KMS-11 (cell line): ENCODE measurements at regions not wholly inside any gene's neighbourhood (a gene's known extent, or its start where the extent isn't known, plus 50 kb on each side); places are given as distances from the start of the nearest gene placed in this dataset.

ENCODE experiments used
- H2AFZ ChIP-seq: fragments of 200-600 bp; sonication (generic); 2 replicates; pipeline ENCODE4 v1.6.1; 2016; ENCODE audit warnings: antibody characterized with exemption, mixed run types, low read depth
- H3K27ac ChIP-seq: fragments of 200-600 bp; sonication (generic); 2 replicates; pipeline ENCODE4 v1.6.1; 2016; ENCODE audit warnings: mild to moderate bottlenecking, mixed run types
- H3K27me3 ChIP-seq: fragments of 200-600 bp; sonication (generic); 2 replicates; pipeline ENCODE4 v1.6.1; 2017; ENCODE audit warnings: mild to moderate bottlenecking, low read depth, mixed run types, moderate library complexity; ENCODE audit not compliant: insufficient read depth
- H3K36me3 ChIP-seq: fragments of 200-600 bp; sonication (generic); 2 replicates; pipeline ENCODE4 v1.6.1; 2017; ENCODE audit warnings: mild to moderate bottlenecking, mixed run types; ENCODE audit not compliant: insufficient read depth
- H3K4me1 ChIP-seq: fragments of 200-600 bp; sonication (generic); 2 replicates; pipeline ENCODE4 v1.6.1; 2016; ENCODE audit warnings: mild to moderate bottlenecking, low read depth, mixed run types; ENCODE audit not compliant: poor library complexity, severe bottlenecking
- H3K4me2 ChIP-seq: fragments of 200-600 bp; sonication (generic); 2 replicates; pipeline ENCODE4 v1.7.0; 2016; ENCODE audit warnings: mild to moderate bottlenecking, mixed run types
- H3K4me3 ChIP-seq: fragments of 200-600 bp; sonication (generic); IDR thresholded peaks from 2 replicates; pipeline ENCODE4 v1.6.1; 2017; ENCODE audit warnings: low read depth, low read length, mixed read lengths; ENCODE audit not compliant: insufficient read depth
- H3K79me2 ChIP-seq: fragments of 200-600 bp; sonication (generic); 2 replicates; pipeline ENCODE4 v1.6.1; 2016; ENCODE audit warnings: low read depth, mixed run types; ENCODE audit not compliant: insufficient read depth
- H3K9ac ChIP-seq: fragments of 200-600 bp; sonication (generic); 2 replicates; pipeline ENCODE4 v1.6.1; 2016; ENCODE audit warnings: mild to moderate bottlenecking, mixed run types
- H4K20me1 ChIP-seq: fragments of 200-600 bp; sonication (generic); 2 replicates; pipeline ENCODE4 v1.6.1; 2016; ENCODE audit warnings: mild to moderate bottlenecking, mixed run types; ENCODE audit not compliant: insufficient read depth
- TF ChIP-seq, protein P1 (sequence below): fragments of 200-600 bp; sonication (generic); conservative IDR thresholded peaks from 2 replicates; pipeline ENCODE4 v1.6.1; 2017; ENCODE audit warnings: low read depth, mild to moderate bottlenecking, antibody characterized with exemption, low read length, moderate library complexity, mixed read lengths

DNA sequence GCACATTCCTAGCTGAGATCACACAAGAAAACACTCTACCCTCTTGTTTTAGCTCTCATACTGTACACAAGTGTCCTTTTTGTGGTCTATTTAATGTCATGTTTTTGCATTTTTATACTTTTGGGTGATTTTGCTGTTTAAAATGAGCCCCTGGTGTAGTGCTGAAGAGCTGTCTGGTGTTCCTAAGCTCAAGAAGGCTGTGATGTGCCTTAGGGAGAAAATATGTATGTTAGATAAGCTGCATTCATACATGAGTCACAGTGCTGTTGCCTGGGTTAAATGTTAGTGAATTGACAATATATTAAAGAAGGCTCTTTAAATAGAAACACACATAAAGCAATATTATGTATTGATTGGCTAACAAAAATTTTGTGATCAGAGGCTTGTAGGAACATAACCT is 387.4 kb upstream of the C2CD4B start:
- Histone ChIP-seq H3K9ac (no peak overlapping the region), H3K27ac (no peak overlapping the region), H3K79me2 (no peaks in the 10 kb centered on the region), H3K36me3 (no peaks in the 10 kb centered on the region), H2AFZ (no peak overlapping the region), H3K4me2 (no peak overlapping the region), H3K4me3 (no peak overlapping the region), H4K20me1 (no peaks in the 10 kb centered on the region), H3K27me3 (no peaks in the 10 kb centered on the region), H3K4me1 (no peaks in the 10 kb centered on the region)
- TF ChIP-seq, protein P1, sequence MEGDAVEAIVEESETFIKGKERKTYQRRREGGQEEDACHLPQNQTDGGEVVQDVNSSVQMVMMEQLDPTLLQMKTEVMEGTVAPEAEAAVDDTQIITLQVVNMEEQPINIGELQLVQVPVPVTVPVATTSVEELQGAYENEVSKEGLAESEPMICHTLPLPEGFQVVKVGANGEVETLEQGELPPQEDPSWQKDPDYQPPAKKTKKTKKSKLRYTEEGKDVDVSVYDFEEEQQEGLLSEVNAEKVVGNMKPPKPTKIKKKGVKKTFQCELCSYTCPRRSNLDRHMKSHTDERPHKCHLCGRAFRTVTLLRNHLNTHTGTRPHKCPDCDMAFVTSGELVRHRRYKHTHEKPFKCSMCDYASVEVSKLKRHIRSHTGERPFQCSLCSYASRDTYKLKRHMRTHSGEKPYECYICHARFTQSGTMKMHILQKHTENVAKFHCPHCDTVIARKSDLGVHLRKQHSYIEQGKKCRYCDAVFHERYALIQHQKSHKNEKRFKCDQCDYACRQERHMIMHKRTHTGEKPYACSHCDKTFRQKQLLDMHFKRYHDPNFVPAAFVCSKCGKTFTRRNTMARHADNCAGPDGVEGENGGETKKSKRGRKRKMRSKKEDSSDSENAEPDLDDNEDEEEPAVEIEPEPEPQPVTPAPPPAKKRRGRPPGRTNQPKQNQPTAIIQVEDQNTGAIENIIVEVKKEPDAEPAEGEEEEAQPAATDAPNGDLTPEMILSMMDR, result no peak

DNA sequence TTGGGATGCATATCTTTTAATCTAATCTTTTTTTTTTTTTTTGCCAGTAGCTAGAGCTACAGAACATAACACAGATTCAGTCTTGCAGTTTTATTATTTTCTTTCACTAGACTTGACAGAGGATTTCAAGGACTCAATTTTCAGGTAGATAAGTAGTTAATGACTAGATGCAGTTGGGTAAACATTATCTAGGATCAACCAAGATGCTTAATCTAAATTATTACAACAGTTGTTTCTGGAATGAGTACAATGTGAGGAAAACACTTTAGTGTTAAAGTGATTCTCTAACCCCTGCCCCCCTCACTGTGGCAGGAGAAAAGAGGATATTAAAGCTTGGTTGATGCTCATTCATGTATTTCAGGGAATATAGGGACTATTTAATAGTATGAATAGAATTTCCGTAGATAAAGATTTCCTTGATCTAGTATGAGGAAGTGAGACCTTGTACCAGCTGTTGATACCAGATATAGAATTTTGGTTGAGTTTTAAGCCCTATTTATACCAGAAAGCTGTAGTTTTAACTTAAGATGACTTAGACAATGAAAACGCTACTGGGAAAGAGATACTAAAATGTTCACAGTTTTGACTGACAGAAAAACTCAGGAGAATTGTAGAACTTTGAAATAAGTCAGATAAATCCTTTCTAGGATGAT is 389.0 kb upstream of the C2CD4B start:
- no peak overlapping the region for H3K27ac ChIP-seq
- H3K4me3 ChIP-seq, result no peak overlapping the region
- H3K4me2 ChIP-seq, result no peak overlapping the region

DNA sequence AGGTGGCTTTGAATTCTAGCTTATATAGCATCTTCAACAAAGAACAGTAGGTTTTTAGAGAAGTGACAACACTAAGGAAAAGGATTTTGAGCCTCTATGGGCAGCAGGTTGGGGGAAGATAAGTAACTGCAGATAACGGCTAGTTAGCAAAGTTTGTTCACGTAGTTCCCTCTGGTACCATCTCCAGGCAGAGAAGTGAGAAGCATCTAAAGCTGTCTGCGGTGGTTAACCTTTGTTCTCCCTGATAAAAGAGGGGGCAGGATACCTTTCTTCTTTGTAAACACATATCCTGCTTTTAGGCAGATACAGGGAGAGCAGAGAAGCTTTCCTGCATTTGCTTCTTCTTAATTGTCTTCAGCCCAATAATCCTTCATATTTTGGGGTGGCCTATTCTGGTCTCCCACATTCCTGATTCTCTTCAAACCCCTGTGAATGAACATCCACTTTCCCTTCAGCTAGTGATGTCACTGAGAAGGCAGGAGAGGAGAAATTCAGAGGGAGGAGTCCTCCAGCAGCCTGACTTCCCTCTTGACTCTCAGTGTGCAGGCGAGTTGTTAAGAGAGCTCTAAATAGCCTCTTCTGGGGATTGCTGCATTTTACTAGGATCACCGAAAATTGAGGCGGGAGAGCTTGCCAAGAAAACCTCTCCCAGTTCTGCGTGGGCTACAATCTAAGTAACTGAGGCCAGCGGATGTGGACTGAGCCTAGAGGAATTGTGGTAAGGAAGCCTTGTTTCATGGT is 393.7 kb upstream of the C2CD4B start:
- H3K9ac ChIP-seq, result no peak overlapping the region
- H4K20me1 ChIP-seq, result no peaks in the 10 kb centered on the region
- H3K36me3 ChIP-seq, result no peaks in the 10 kb centered on the region
- H3K4me1 ChIP-seq, result no peaks in the 10 kb centered on the region
- TF ChIP-seq, protein P1, result no peak
- H3K79me2 ChIP-seq, result no peaks in the 10 kb centered on the region
- no peaks in the 10 kb centered on the region for H3K27me3 ChIP-seq
- H2AFZ ChIP-seq, result no peak overlapping the region
- no peak overlapping the region for H3K27ac ChIP-seq
- no peak overlapping the region for H3K4me3 ChIP-seq
- no peak overlapping the region for H3K4me2 ChIP-seq

More for the DNA sequence above, 389.0 kb upstream of the C2CD4B start:
- no peak overlapping the region for H3K9ac ChIP-seq
- no peaks in the 10 kb centered on the region for H3K4me1 ChIP-seq
- H3K36me3 ChIP-seq, result no peaks in the 10 kb centered on the region
- H2AFZ ChIP-seq, result no peak overlapping the region
- no peaks in the 10 kb centered on the region for H3K79me2 ChIP-seq
- no peaks in the 10 kb centered on the region for H4K20me1 ChIP-seq
- TF ChIP-seq, protein P1, result no peak
- H3K27me3 ChIP-seq, result no peaks in the 10 kb centered on the region

- no peaks in the 10 kb centered on the region for H3K27me3 ChIP-seq
- H3K9ac ChIP-seq, result no peak overlapping the region
- TF ChIP-seq, protein P1, result no peak
- no peaks in the 10 kb centered on the region for H3K36me3 ChIP-seq
- H4K20me1 ChIP-seq, result no peaks in the 10 kb centered on the region
- no peaks in the 10 kb centered on the region for H3K79me2 ChIP-seq
- H3K4me2 ChIP-seq, result no peak overlapping the region
- H3K4me3 ChIP-seq, result no peak overlapping the region
- no peaks in the 10 kb centered on the region for H3K4me1 ChIP-seq
- no peak overlapping the region for H3K27ac ChIP-seq
- no peak overlapping the region for H2AFZ ChIP-seq
Measured at GRCh38 chr15:62559381-62559733, 394.3 kb upstream of the C2CD4B start.
